ENCODE measurements at regions not wholly inside any gene's neighbourhood (a gene's known extent, or its start where the extent isn't known, plus 50 kb on each side); places are given as distances from the start of the nearest gene placed in this dataset.

GRCh38 chr2:64720535-64721319, 67.0 kb upstream of the SERTAD2 start:
- no peak overlapping the region for H3K27ac ChIP-seq (ENCODE audit: extremely low read depth, low read depth, low read length)
- ChIA-PET CTCF (interaction anchor here (0.6 to 1.5 kb wide), 3 partner anchors 9 to 146 kb away, joined by 3 to 4 read pairs (median 4); no protein-coding TSS in a partner anchor), POLR2A (interaction anchor here (0.6 kb wide), 1 partner anchor 630 kb away, joined by 3 read pairs; no protein-coding TSS in a partner anchor)
- no peak overlapping the region for H3K4me3 ChIP-seq (ENCODE audit: low read depth, low read length)
- no peaks in the 10 kb centered on the region; the same call in 1 of the 2 replicates for H3K4me1 ChIP-seq (ENCODE audit: control insufficient read depth, insufficient read depth, low read length)
- TF ChIP-seq PRDM10 (tag by site-specific recombination; IDR thresholded peaks at IDR 0.05) (0 out of 2 replicates have a peak, but pooled peaks have one; percentile 19), ZNF426 (tag by site-specific recombination; IDR thresholded peaks at IDR 0.05) (no peak)
- no peaks in the 10 kb centered on the region for H3K9me3 ChIP-seq (ENCODE audit: control insufficient read depth, insufficient read depth, low read depth, low read length)
- H3K36me3 ChIP-seq (ENCODE audit: control insufficient read depth in 2 of 2, insufficient read depth in 1 of 2, low read length in 2 of 2): no peaks in the 10 kb centered on the region

- no peak overlapping the region for H3K4me3 ChIP-seq (ENCODE audit: low read depth, low read length)
- no peaks in the 10 kb centered on the region; the same call in 1 of the 2 replicates for H3K4me1 ChIP-seq (ENCODE audit: control insufficient read depth, insufficient read depth, low read length)
- POLR2A ChIA-PET: interaction anchor here (0.6 to 1.4 kb wide), 3 partner anchors 30 to 630 kb away, joined by 3 to 5 read pairs (median 4); partner anchors contain the start of gene SERTAD2
- TF ChIP-seq ZNF561 (tag by site-specific recombination; IDR thresholded peaks at IDR 0.05; ENCODE audit: borderline replicate concordance) (no peak), ZNF558 (tag by site-specific recombination; IDR thresholded peaks at IDR 0.05) (no peak), ZNF791 (tag by site-specific recombination; IDR thresholded peaks at IDR 0.05) (no peak)
- CTCF ChIA-PET: interaction anchor here (0.6 to 1.5 kb wide), 4 partner anchors 8 to 146 kb away, joined by 3 to 4 read pairs (median 4); no protein-coding TSS in a partner anchor
- H3K9me3 ChIP-seq (ENCODE audit: control insufficient read depth, insufficient read depth, low read depth, low read length): no peaks in the 10 kb centered on the region
- no peak overlapping the region for H3K27ac ChIP-seq (ENCODE audit: extremely low read depth, low read depth, low read length)
- H3K36me3 ChIP-seq (ENCODE audit: control insufficient read depth in 2 of 2, insufficient read depth in 1 of 2, low read length in 2 of 2): no peaks in the 10 kb centered on the region
These were observed 67.6 kb upstream of the SERTAD2 start for GRCh38 chr2:64721320-64721623.

- no peak overlapping the region for H3K4me3 ChIP-seq (ENCODE audit: low read depth, low read length)
- POLR2A ChIA-PET: interaction anchor here (0.6 to 1.4 kb wide), 3 partner anchors 29 to 505 kb away, joined by 3 to 5 read pairs (median 4); partner anchors contain the start of genes ACTR2 and SERTAD2
- H3K4me1 ChIP-seq (ENCODE audit: control insufficient read depth, insufficient read depth, low read length): peaks cover 4% of the 10 kb centered on the region
- H3K36me3 ChIP-seq (ENCODE audit: control insufficient read depth in 2 of 2, insufficient read depth in 1 of 2, low read length in 2 of 2): no peaks in the 10 kb centered on the region
- TF ChIP-seq ZNF560 (tag by site-specific recombination; IDR thresholded peaks at IDR 0.05; ENCODE audit: borderline replicate concordance): no peak
- TF ChIP-seq ZNF202 (tag by site-specific recombination; IDR thresholded peaks at IDR 0.05; ENCODE audit: borderline replicate concordance): no peak
- TF ChIP-seq ZNF155 (tag by site-specific recombination; IDR thresholded peaks at IDR 0.05): no peak
- no peak for TF ChIP-seq YY2 (tag by site-specific recombination; IDR thresholded peaks at IDR 0.05)
- no peak for TF ChIP-seq ZNF140 (tag by site-specific recombination; IDR thresholded peaks at IDR 0.05)
- TF ChIP-seq ZNF747 (tag by site-specific recombination; IDR thresholded peaks at IDR 0.05): no peak
- TF ChIP-seq ZNF513 (tag by site-specific recombination; IDR thresholded peaks at IDR 0.05): no peak
- TF ChIP-seq ZNF654 (tag by site-specific recombination; IDR thresholded peaks at IDR 0.05; ENCODE audit: low read depth): no peak
- TF ChIP-seq ZNF138 (tag by site-specific recombination; IDR thresholded peaks at IDR 0.05; ENCODE audit: borderline replicate concordance): no peak
- no peaks in the 10 kb centered on the region for H3K9me3 ChIP-seq (ENCODE audit: control insufficient read depth, insufficient read depth, low read depth, low read length)
- CTCF ChIA-PET: interaction anchor here (0.6 to 1.5 kb wide), 4 partner anchors 56 to 144 kb away, joined by 3 to 4 read pairs (median 3); partner anchors contain the start of gene SERTAD2
- no peak overlapping the region for H3K27ac ChIP-seq (ENCODE audit: extremely low read depth, low read depth, low read length)
These were observed 68.8 kb upstream of the SERTAD2 start for GRCh38 chr2:64722291-64723044.

Measured in HEK293 (cell line).